ENCODE measurements at regions not wholly inside any gene's neighbourhood (a gene's known extent, or its start where the extent isn't known, plus 50 kb on each side); places are given as distances from the start of the nearest gene placed in this dataset.
"Not testable (repeated sequence)": the region's sequence is repeated elsewhere in the genome, so short reads cannot be mapped to it uniquely, and the experiment has no call there.

- Histone ChIP-seq H3K9ac (ENCODE audit: low read length in 3 of 3) (no peak overlapping the region), H3K4me3 (ENCODE audit: low read length in 3 of 3) (no peak overlapping the region), H3K4me1 (ENCODE audit: control insufficient read depth in 2 of 3, insufficient read depth in 2 of 3, low read depth in 1 of 3, low read length in 3 of 3) (no peaks in the 10 kb centered on the region), H3K9me3 (ENCODE audit: control insufficient read depth in 2 of 3, insufficient read depth in 1 of 3, low read length in 3 of 3) (no peaks in the 10 kb centered on the region), H3K36me3 (ENCODE audit: control insufficient read depth in 2 of 3, insufficient read depth in 3 of 3, low read length in 3 of 3) (no peaks in the 10 kb centered on the region), H3K27ac (ENCODE audit: low read depth in 2 of 2, low read length in 2 of 2) (no peak overlapping the region), H3K27me3 (ENCODE audit: control insufficient read depth, insufficient read depth, low read length) (no peaks in the 10 kb centered on the region)
- DNase-seq (no peak), FAIRE-seq (no peak)
- no peak for TF ChIP-seq CTCF (IDR thresholded peaks at IDR 0.05; ENCODE audit: borderline replicate concordance, extremely low read depth, insufficient read depth)
- intact Hi-C loops (cut with DNase I): no loop called here
Observed at GRCh38 chr20:5481872-5482271, 128.9 kb downstream of the GPCPD1 start.

- no peak for TF ChIP-seq CTCF (IDR thresholded peaks at IDR 0.05; ENCODE audit: borderline replicate concordance, extremely low read depth, insufficient read depth)
- Histone ChIP-seq H3K27ac (ENCODE audit: low read depth in 2 of 2, low read length in 2 of 2) (no peak overlapping the region), H3K4me3 (ENCODE audit: low read length in 3 of 3) (no peak overlapping the region), H3K4me1 (ENCODE audit: control insufficient read depth in 2 of 3, insufficient read depth in 2 of 3, low read depth in 1 of 3, low read length in 3 of 3) (no peaks in the 10 kb centered on the region), H3K9me3 (ENCODE audit: control insufficient read depth in 2 of 3, insufficient read depth in 1 of 3, low read length in 3 of 3) (no peaks in the 10 kb centered on the region), H3K9ac (ENCODE audit: low read length in 3 of 3) (no peak overlapping the region), H3K36me3 (ENCODE audit: control insufficient read depth in 2 of 3, insufficient read depth in 3 of 3, low read length in 3 of 3) (no peaks in the 10 kb centered on the region), H3K27me3 (ENCODE audit: control insufficient read depth, insufficient read depth, low read length) (no peaks in the 10 kb centered on the region)
- DNase-seq (no peak), FAIRE-seq (no peak)
- intact Hi-C loops (cut with DNase I): no loop called here
Observed at GRCh38 chr20:5480824-5481600, 129.8 kb downstream of the GPCPD1 start.

- TF ChIP-seq CTCF (IDR thresholded peaks at IDR 0.05; ENCODE audit: borderline replicate concordance, extremely low read depth, insufficient read depth): no peak
- no peak for FAIRE-seq
Observed at GRCh38 chr20:5474646-5475550, 135.9 kb downstream of the GPCPD1 start.

GRCh38 chr20:5471866-5472265 lies 138.9 kb downstream of the GPCPD1 start:
- intact Hi-C loops (cut with DNase I); H3K36me3 ChIP-seq (ENCODE audit: control insufficient read depth in 2 of 3, insufficient read depth in 3 of 3, low read length in 3 of 3); H3K27me3 ChIP-seq (ENCODE audit: control insufficient read depth, insufficient read depth, low read length); H3K4me3 ChIP-seq (ENCODE audit: low read length in 3 of 3); H3K27ac ChIP-seq (ENCODE audit: low read depth in 2 of 2, low read length in 2 of 2); DNase-seq; H3K4me1 ChIP-seq (ENCODE audit: control insufficient read depth in 2 of 3, insufficient read depth in 2 of 3, low read depth in 1 of 3, low read length in 3 of 3); FAIRE-seq; H3K9ac ChIP-seq (ENCODE audit: low read length in 3 of 3); H3K9me3 ChIP-seq (ENCODE audit: control insufficient read depth in 2 of 3, insufficient read depth in 1 of 3, low read length in 3 of 3): not testable (repeated sequence)

More at GRCh38 chr20:5474646-5475550, 135.9 kb downstream of the GPCPD1 start:
- no peaks in the 10 kb centered on the region for H3K36me3 ChIP-seq (ENCODE audit: control insufficient read depth in 2 of 3, insufficient read depth in 3 of 3, low read length in 3 of 3)
- H3K4me3 ChIP-seq (ENCODE audit: low read length in 3 of 3): no peak overlapping the region
- no peak overlapping the region for H3K27ac ChIP-seq (ENCODE audit: low read depth in 2 of 2, low read length in 2 of 2)
- H3K9me3 ChIP-seq (ENCODE audit: control insufficient read depth in 2 of 3, insufficient read depth in 1 of 3, low read length in 3 of 3): no peaks in the 10 kb centered on the region
- H3K4me1 ChIP-seq (ENCODE audit: control insufficient read depth in 2 of 3, insufficient read depth in 2 of 3, low read depth in 1 of 3, low read length in 3 of 3): no peaks in the 10 kb centered on the region
- H3K27me3 ChIP-seq (ENCODE audit: control insufficient read depth, insufficient read depth, low read length): no peaks in the 10 kb centered on the region
- no peak for DNase-seq
- H3K9ac ChIP-seq (ENCODE audit: low read length in 3 of 3): no peak overlapping the region
- intact Hi-C loops (cut with DNase I): no loop called here
